Adrenal gland (tissue), 5 donors: ENCODE measurements at regions not wholly inside any gene's neighbourhood (a gene's known extent, or its start where the extent isn't known, plus 50 kb on each side); places are given as distances from the start of the nearest gene placed in this dataset.

ENCODE experiments used
- CTCF ChIP-seq, 6 experiments: fragments of 450-650 bp in 4 of 6; fragments of 200-600 bp in 2 of 6; sonication (generic) in 1 of 6; IDR thresholded peaks; 1 replicate in 5 of 6; 2 replicates in 1 of 6; pipeline versions ENCODE4 v1.5.1 to v1.8.0; 2016 to 2021; ENCODE audit warnings: antibody characterized with exemption in 6 of 6, mild to moderate bottlenecking in 2 of 6, moderate library complexity in 1 of 6
- POLR2A ChIP-seq, 2 donors: fragments of 450-650 bp; IDR thresholded peaks; one replicate each; pipeline ENCODE4 v1.6.1; 2017; ENCODE audit warnings: antibody characterized with exemption in 2 of 2, mild to moderate bottlenecking in 2 of 2, moderate library complexity in 1 of 2
- donor health status: DM: no; HTN: no; CAD: no.

- TF ChIP-seq POLR2A (IDR thresholded peaks at IDR 0.05), result no peak
- no peak for TF ChIP-seq CTCF (IDR thresholded peaks at IDR 0.05)
Observed at GRCh38 chr3:8236264-8236663, 265.4 kb upstream of the LMCD1 start.
